SK-N-MC (cell line): ENCODE measurements at regions not wholly inside any gene's neighbourhood (a gene's known extent, or its start where the extent isn't known, plus 50 kb on each side); places are given as distances from the start of the nearest gene placed in this dataset.

Experiments
- EZH2 ChIP-seq: fragments of 200-600 bp; sonication (generic); IDR thresholded peaks from one replicate; pipeline ENCODE4 v1.6.1; 2017; ENCODE audit warnings: antibody characterized with exemption
- FOXP2 ChIP-seq: optimal IDR thresholded peaks from 2 replicates; pipeline ENCODE3; 2011; ENCODE audit warnings: mild to moderate bottlenecking, moderate library complexity; ENCODE audit not compliant: insufficient read depth; ENCODE audit errors: extremely low read length, control extremely low read depth

DNA sequence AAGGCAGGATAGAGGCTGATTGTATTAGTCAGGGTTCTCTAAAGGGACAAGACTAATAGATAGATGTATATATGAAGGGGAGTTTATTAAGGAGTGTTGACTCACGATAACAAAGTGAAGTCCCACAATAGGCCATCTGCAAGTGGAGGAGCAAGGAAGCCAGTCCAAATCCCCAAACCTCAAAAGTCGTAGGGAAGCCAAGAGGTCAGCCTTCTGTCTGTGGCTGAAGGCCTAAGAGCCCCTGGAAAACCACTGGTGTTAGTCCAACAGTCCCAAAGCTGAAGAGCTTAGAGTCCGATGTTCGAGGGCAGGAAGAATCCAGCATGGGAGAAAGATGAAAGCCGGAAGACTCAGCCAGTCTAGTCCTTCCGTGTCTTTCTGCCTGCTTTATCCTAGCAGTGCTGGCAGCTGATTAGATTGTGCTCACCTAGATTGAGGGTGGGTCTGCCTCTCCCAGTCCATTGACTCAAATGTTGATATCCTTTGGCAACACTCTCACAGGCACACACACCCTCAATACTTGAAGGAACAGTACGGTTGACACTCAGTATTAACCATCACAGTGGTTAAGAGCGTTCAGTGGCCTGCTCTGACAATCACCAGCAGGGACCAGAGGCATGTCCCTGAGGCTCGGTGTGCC lies 135.6 kb downstream of the CSNK2A3 start:
- TF ChIP-seq FOXP2 = no peak
- no peak for TF ChIP-seq EZH2
